TTC549 (cell line): ENCODE measurements at regions not wholly inside any gene's neighbourhood (a gene's known extent, or its start where the extent isn't known, plus 50 kb on each side); places are given as distances from the start of the nearest gene placed in this dataset.
"Not testable (repeated sequence)": the region's sequence is repeated elsewhere in the genome, so short reads cannot be mapped to it uniquely, and the experiment has no call there.

ENCODE experiments used
- FAIRE-seq: peaks from 2 replicates; lab custom pipeline; 2012; peaks lifted over from hg19 to GRCh38; lab: Jason Lieb, UNC

GRCh38 chr6:141242957-141243356 is 889.8 kb upstream of the GJE1 start:
- peak; percentile 67 for FAIRE-seq

- no peak for FAIRE-seq
Observed at GRCh38 chr6:141229296-141229695, 903.4 kb upstream of the GJE1 start.

- no peak for FAIRE-seq
Observed at GRCh38 chr6:141218583-141218982, 914.1 kb upstream of the GJE1 start.

GRCh38 chr6:141216726-141217125 is 916.0 kb upstream of the GJE1 start:
- no peak for FAIRE-seq

- no peak for FAIRE-seq
Observed at GRCh38 chr6:141212296-141212695, 920.4 kb upstream of the GJE1 start.

- FAIRE-seq: no peak
Observed at GRCh38 chr6:141211845-141212244, 920.9 kb upstream of the GJE1 start.

GRCh38 chr6:141210901-141211300 is 921.8 kb upstream of the GJE1 start:
- FAIRE-seq: no peak

- no peak for FAIRE-seq
Observed at GRCh38 chr6:141209890-141210289, 922.8 kb upstream of the GJE1 start.

- no peak for FAIRE-seq
Observed at GRCh38 chr6:141208101-141208500, 924.6 kb upstream of the GJE1 start.

- no peak for FAIRE-seq
Observed at GRCh38 chr6:141203902-141204575, 928.7 kb upstream of the GJE1 start.

- no peak for FAIRE-seq
Observed at GRCh38 chr6:141202626-141203025, 930.1 kb upstream of the GJE1 start.

- no peak for FAIRE-seq
Observed at GRCh38 chr6:141199074-141199473, 933.7 kb upstream of the GJE1 start.

- FAIRE-seq: no peak
Observed at GRCh38 chr6:141195251-141195832, 937.4 kb upstream of the GJE1 start.

- no peak for FAIRE-seq
Observed at GRCh38 chr6:141183368-141183767, 949.4 kb upstream of the GJE1 start.

- FAIRE-seq: not testable (repeated sequence)
Observed at GRCh38 chr6:141175458-141175857, 957.3 kb upstream of the GJE1 start.

- FAIRE-seq: no peak
Observed at GRCh38 chr6:141174932-141175331, 957.8 kb upstream of the GJE1 start.

- no peak for FAIRE-seq
Observed at GRCh38 chr6:141173529-141173928, 959.2 kb upstream of the GJE1 start.

GRCh38 chr6:141169419-141169818 is 963.3 kb upstream of the GJE1 start:
- no peak for FAIRE-seq

GRCh38 chr6:141167945-141168344 is 964.8 kb upstream of the GJE1 start:
- no peak for FAIRE-seq

GRCh38 chr6:141165002-141165665 is 967.6 kb upstream of the GJE1 start:
- FAIRE-seq: no peak

GRCh38 chr6:141164042-141164743 is 968.5 kb upstream of the GJE1 start:
- no peak for FAIRE-seq

GRCh38 chr6:141163107-141163506 is 969.6 kb upstream of the GJE1 start:
- FAIRE-seq: no peak

- no peak for FAIRE-seq
Observed at GRCh38 chr6:141158740-141159139, 974.0 kb upstream of the GJE1 start.
